ENCODE measurements at regions not wholly inside any gene's neighbourhood (a gene's known extent, or its start where the extent isn't known, plus 50 kb on each side); places are given as distances from the start of the nearest gene placed in this dataset.
A peak's percentile ranks its signal among the peaks of the same experiment; 100 is the strongest.

GRCh38 chr10:28973309-28973972, 296.1 kb downstream of the BAMBI start (continued):
- TF ChIP-seq PYGO2 (tag; IDR thresholded peaks at IDR 0.05) (0 out of 2 replicates have a peak, but pooled peaks have one; percentile 12), MYC (IDR thresholded peaks at IDR 0.05; ENCODE audit: low read depth, low read length) (peak; percentile 49; the same call in 1 of the 2 replicates), MYC (CRISPR knock-in tag; IDR thresholded peaks at IDR 0.05; ENCODE audit: borderline replicate concordance, low read depth) (no peak), ESRRA (IDR thresholded peaks at IDR 0.05; ENCODE audit: borderline replicate concordance, low read depth) (peak; percentile 79), CBX1 (IDR thresholded peaks at IDR 0.05; ENCODE audit: low read depth) (0 out of 2 replicates have a peak, but pooled peaks have one; percentile 24), NCOA2 (IDR thresholded peaks at IDR 0.05; ENCODE audit: partially characterized antibody in 2 of 2) (no peak), ZEB2 (IDR thresholded peaks at IDR 0.05) (no peak), FOXM1 (IDR thresholded peaks at IDR 0.05; ENCODE audit: low read depth) (no peak), FOXM1 (CRISPR knock-in tag; IDR thresholded peaks at IDR 0.05; ENCODE audit: low read depth) (no peak), ZNF23 (CRISPR knock-in tag; IDR thresholded peaks at IDR 0.05) (no peak), ATF7 (IDR thresholded peaks at IDR 0.05) (peak; percentile 94), ZC3H11A (IDR thresholded peaks at IDR 0.05; ENCODE audit: low read depth, low read length) (no peak), ZNF146 (CRISPR knock-in tag; IDR thresholded peaks at IDR 0.05; ENCODE audit: unreplicated experiment) (no peak), ZNF696 (CRISPR knock-in tag; conservative IDR thresholded peaks at IDR 0.05) (no peak), ZNF41 (CRISPR knock-in tag; conservative IDR thresholded peaks at IDR 0.05) (no peak), PHF8 (IDR thresholded peaks at IDR 0.05; ENCODE audit: borderline replicate concordance, low read length) (no peak), ZC3H8 (IDR thresholded peaks at IDR 0.05) (no peak), HDAC2 (IDR thresholded peaks at IDR 0.05) (peak; percentile 25; the same call in 1 of the 2 replicates), SMARCE1 (IDR thresholded peaks at IDR 0.05) (no peak), CREM (IDR thresholded peaks at IDR 0.05; ENCODE audit: low read depth) (no peak), KAT8 (IDR thresholded peaks at IDR 0.05; ENCODE audit: low read depth) (no peak)
